ENCODE measurements at regions not wholly inside any gene's neighbourhood (a gene's known extent, or its start where the extent isn't known, plus 50 kb on each side); places are given as distances from the start of the nearest gene placed in this dataset.

- Histone ChIP-seq H3K27me3 (ENCODE audit: control insufficient read depth, insufficient read depth, low read length) (no peaks in the 10 kb centered on the region), H3K4me3 (ENCODE audit: low read depth, low read length) (no peak overlapping the region), H3K9me3 (ENCODE audit: control insufficient read depth, insufficient read depth, low read length) (peaks cover 1% of the 10 kb centered on the region), H3K27ac (ENCODE audit: low read depth, low read length) (no peak overlapping the region)
- POLR2A ChIA-PET, result no interaction called here
- DNase-seq (ENCODE audit: low read depth, low spot score), result no peak
- CTCF ChIA-PET, result interaction anchor here (0.8 to 4.1 kb wide), 6 partner anchors 11 to 711 kb away, joined by 3 to 35 read pairs (median 6); partner anchors contain the start of gene SNX19
- no peak for TF ChIP-seq CTCF (IDR thresholded peaks at IDR 0.05; ENCODE audit: low read depth, low read length)
These were observed 120.2 kb upstream of the SNX19 start for GRCh38 chr11:131036514-131036913.

- Histone ChIP-seq H3K27me3 (ENCODE audit: control insufficient read depth, insufficient read depth, low read length) (no peaks in the 10 kb centered on the region), H3K27ac (ENCODE audit: low read depth, low read length) (no peak overlapping the region), H3K9me3 (ENCODE audit: control insufficient read depth, insufficient read depth, low read length) (no peaks in the 10 kb centered on the region; the same call in 1 of the 2 replicates), H3K4me3 (ENCODE audit: low read depth, low read length) (no peak overlapping the region)
- 0 out of 2 replicates have a peak, but pooled peaks have one; percentile 14 for TF ChIP-seq CTCF (IDR thresholded peaks at IDR 0.05; ENCODE audit: low read depth, low read length)
- CTCF ChIA-PET, result interaction anchor here (0.6 kb wide), 1 partner anchor 158 kb away, joined by 3 read pairs; no protein-coding TSS in a partner anchor
- POLR2A ChIA-PET, result no interaction called here
- DNase-seq (ENCODE audit: low read depth, low spot score), result no peak
These were observed 121.6 kb upstream of the SNX19 start for GRCh38 chr11:131037873-131038272.

GRCh38 chr11:131038597-131038996, 122.3 kb upstream of the SNX19 start:
- no peak for DNase-seq (ENCODE audit: low read depth, low spot score)
- TF ChIP-seq CTCF (IDR thresholded peaks at IDR 0.05; ENCODE audit: low read depth, low read length), result no peak
- CTCF ChIA-PET, result interaction anchor here (1.0 to 1.1 kb wide), 3 partner anchors 26 to 635 kb away, joined by 4 to 5 read pairs (median 4); no protein-coding TSS in a partner anchor
- Histone ChIP-seq H3K27ac (ENCODE audit: low read depth, low read length) (no peak overlapping the region), H3K9me3 (ENCODE audit: control insufficient read depth, insufficient read depth, low read length) (no peaks in the 10 kb centered on the region; the same call in 1 of the 2 replicates), H3K4me3 (ENCODE audit: low read depth, low read length) (no peak overlapping the region), H3K27me3 (ENCODE audit: control insufficient read depth, insufficient read depth, low read length) (no peaks in the 10 kb centered on the region)
- POLR2A ChIA-PET, result no interaction called here

- POLR2A ChIA-PET, result no interaction called here
- TF ChIP-seq CTCF (IDR thresholded peaks at IDR 0.05; ENCODE audit: low read depth, low read length), result no peak
- Histone ChIP-seq H3K4me3 (ENCODE audit: low read depth, low read length) (no peak overlapping the region), H3K27me3 (ENCODE audit: control insufficient read depth, insufficient read depth, low read length) (no peaks in the 10 kb centered on the region), H3K9me3 (ENCODE audit: control insufficient read depth, insufficient read depth, low read length) (peaks cover 3% of the 10 kb centered on the region; the same call in 1 of the 2 replicates), H3K27ac (ENCODE audit: low read depth, low read length) (no peak overlapping the region)
- CTCF ChIA-PET, result interaction anchor here (1.6 to 3.8 kb wide), 2 partner anchors 16 to 633 kb away, joined by 5 to 22 read pairs; no protein-coding TSS in a partner anchor
- no peak for DNase-seq (ENCODE audit: low read depth, low spot score)
These were observed 125.2 kb upstream of the SNX19 start for GRCh38 chr11:131041331-131042040.

GRCh38 chr11:131042041-131042390, 125.7 kb upstream of the SNX19 start:
- Histone ChIP-seq H3K9me3 (ENCODE audit: control insufficient read depth, insufficient read depth, low read length) (peaks cover 3% of the 10 kb centered on the region; the same call in 1 of the 2 replicates), H3K4me3 (ENCODE audit: low read depth, low read length) (no peak overlapping the region), H3K27me3 (ENCODE audit: control insufficient read depth, insufficient read depth, low read length) (peaks cover 2% of the 10 kb centered on the region), H3K27ac (ENCODE audit: low read depth, low read length) (no peak overlapping the region)
- TF ChIP-seq CTCF (IDR thresholded peaks at IDR 0.05; ENCODE audit: low read depth, low read length), result no peak
- no peak for DNase-seq (ENCODE audit: low read depth, low spot score)
- POLR2A ChIA-PET, result no interaction called here
- CTCF ChIA-PET, result interaction anchor here (1.6 to 3.8 kb wide), 2 partner anchors 17 to 632 kb away, joined by 5 to 22 read pairs; no protein-coding TSS in a partner anchor

Measured in AG04450 (cell line).